K562 (cell line): ENCODE measurements at regions not wholly inside any gene's neighbourhood (a gene's known extent, or its start where the extent isn't known, plus 50 kb on each side); places are given as distances from the start of the nearest gene placed in this dataset.

ENCODE experiments used
- CHD7 ChIP-seq: fragments of 200-600 bp; sonication (generic); IDR thresholded peaks from one replicate; pipeline ENCODE4 v1.6.1; 2012; ENCODE audit warnings: mild to moderate bottlenecking, low read depth, low read length, inconsistent platforms
- GTF2A2 ChIP-seq: IDR thresholded peaks from 2 replicates; pipeline ENCODE4 v1.6.1; 2016; ENCODE audit warnings: mild to moderate bottlenecking, missing genetic modification characterization, missing compliant biosample characterization
- MAFF ChIP-seq: IDR thresholded peaks from 2 replicates; pipeline ENCODE4 v1.6.1; 2012; ENCODE audit warnings: low read length, improper control_type of control experiment
- TAF1 ChIP-seq: IDR thresholded peaks from 2 replicates; pipeline ENCODE4 v1.6.1; 2011; ENCODE audit warnings: mild to moderate bottlenecking, low read length, moderate library complexity; ENCODE audit not compliant: insufficient read depth, control insufficient read depth, severe bottlenecking; ENCODE audit errors: extremely low read depth
- ZNF740 ChIP-seq, 3 experiments: fragments of 200-800 bp in 1 of 3; sonication (Bioruptor generic) in 1 of 3; sonication (generic) in 1 of 3; formaldehyde crosslinking in 1 of 3; IDR thresholded peaks; 2 replicates each; pipeline versions ENCODE4 v1.6.1 to v1.8.0; 2016 to 2022; ENCODE audit warnings: mild to moderate bottlenecking in 2 of 3, missing compliant biosample characterization in 2 of 3, missing genetic modification characterization in 2 of 3, missing genetic modification reagents in 1 of 3

GRCh38 chr20:40497899-40498691 is 190.9 kb downstream of the MAFB start (continued):
- TF ChIP-seq CHD7 (no peak), ZNF740 (CRISPR knock-in tag; IDR thresholded peaks at IDR 0.05) (no peak), ZNF740 (tag; IDR thresholded peaks at IDR 0.05) (no peak), MAFF (peak; percentile 80), TAF1 (no peak), GTF2A2 (no peak)
